ENCODE measurements at regions not wholly inside any gene's neighbourhood (a gene's known extent, or its start where the extent isn't known, plus 50 kb on each side); places are given as distances from the start of the nearest gene placed in this dataset.
A peak's percentile ranks its signal among the peaks of the same experiment; 100 is the strongest.

GRCh38 chr10:128507066-128507465 is 380.8 kb upstream of the MKI67 start (continued):
- TF ChIP-seq RREB1 (CRISPR knock-in tag; IDR thresholded peaks at IDR 0.05), result no peak
- no peak for TF ChIP-seq ZNF253 (CRISPR knock-in tag; conservative IDR thresholded peaks at IDR 0.05)

- H3K36me3 ChIP-seq (ENCODE audit: control insufficient read depth, insufficient read depth, low read length), result no peaks in the 10 kb centered on the region
- no peaks in the 10 kb centered on the region for H4K20me1 ChIP-seq (replicated peaks; ENCODE audit: control insufficient read depth, insufficient read depth, low read length)
- H3K9me1 ChIP-seq (ENCODE audit: control insufficient read depth, insufficient read depth, low read length), result no peaks in the 10 kb centered on the region
- no peaks in the 10 kb centered on the region for H3K4me1 ChIP-seq (replicated peaks in 1 of 2; ENCODE audit: control insufficient read depth in 2 of 2, insufficient read depth in 2 of 2, low read length in 2 of 2)
- DNase-seq (ENCODE audit: extremely low read depth in 1 of 4, low spot score in 3 of 4) (no peak), FAIRE-seq (no peak), ATAC-seq (no peak)
- H3K9ac ChIP-seq (ENCODE audit: insufficient read depth in 1 of 2, low read depth in 2 of 2, low read length in 2 of 2), result peak overlapping the region in 1 of 2 experiments; percentile 9; a peak in 1 of 4 replicates
- in situ Hi-C loops (cut with MboI), result no loop called here
- WGBS (ENCODE audit: insufficient coverage, low coverage, missing lambda C conversion rate), result 23% methylated on average over 9 of the region's 11 CpGs
- no peaks in the 10 kb centered on the region for H3K79me2 ChIP-seq (ENCODE audit: control insufficient read depth, insufficient read depth, low read length)
- H3K4me2 ChIP-seq (ENCODE audit: insufficient read depth, low read length), result no peak overlapping the region
- H3K9me3 ChIP-seq (replicated peaks; ENCODE audit: control insufficient read depth, insufficient read depth, low read depth, low read length), result no peaks in the 10 kb centered on the region
- ChIA-PET CTCF (ENCODE audit: low intra/inter-chr PET ratio) (no interaction called here), POLR2A (interaction anchor here (0.9 kb wide), 1 partner anchor 12 kb away, joined by 3 read pairs; no protein-coding TSS in a partner anchor)
- H3K4me3 ChIP-seq, result no peak overlapping the region
- intact Hi-C loops (cut with micrococcal nuclease), result loop anchor here (10.0 kb wide), 1 partner anchor 1864 kb away; no protein-coding TSS in a partner anchor
- H3K27ac ChIP-seq (ENCODE audit: extremely low read depth, low read depth, low read length), result no peak overlapping the region
- no peak overlapping the region for H2AFZ ChIP-seq (ENCODE audit: low read depth, low read length)
- no TSS peak for BruUV-seq (replicated peaks)
- TF ChIP-seq E2F3 (CRISPR knock-in tag; IDR thresholded peaks at IDR 0.05) (no peak), TAF15 (IDR thresholded peaks at IDR 0.05; ENCODE audit: low read depth, low read length) (no peak), MED1 (CRISPR knock-in tag; IDR thresholded peaks at IDR 0.05; ENCODE audit: borderline replicate concordance) (no peak), HDAC3 (IDR thresholded peaks at IDR 0.05; ENCODE audit: borderline replicate concordance, partially characterized antibody) (no peak), NONO (IDR thresholded peaks at IDR 0.05; ENCODE audit: low read depth in 2 of 2, low read length in 1 of 2) (no peak), PHB2 (IDR thresholded peaks at IDR 0.05; ENCODE audit: low read depth) (no peak), ZNF232 (CRISPR knock-in tag; IDR thresholded peaks at IDR 0.05) (no peak), NFRKB (IDR thresholded peaks at IDR 0.05; ENCODE audit: low read depth) (no peak), HNRNPH1 (optimal IDR thresholded peaks at IDR 0.05; ENCODE audit: low read depth, low read length) (no peak)
- TF ChIP-seq, protein P1, sequence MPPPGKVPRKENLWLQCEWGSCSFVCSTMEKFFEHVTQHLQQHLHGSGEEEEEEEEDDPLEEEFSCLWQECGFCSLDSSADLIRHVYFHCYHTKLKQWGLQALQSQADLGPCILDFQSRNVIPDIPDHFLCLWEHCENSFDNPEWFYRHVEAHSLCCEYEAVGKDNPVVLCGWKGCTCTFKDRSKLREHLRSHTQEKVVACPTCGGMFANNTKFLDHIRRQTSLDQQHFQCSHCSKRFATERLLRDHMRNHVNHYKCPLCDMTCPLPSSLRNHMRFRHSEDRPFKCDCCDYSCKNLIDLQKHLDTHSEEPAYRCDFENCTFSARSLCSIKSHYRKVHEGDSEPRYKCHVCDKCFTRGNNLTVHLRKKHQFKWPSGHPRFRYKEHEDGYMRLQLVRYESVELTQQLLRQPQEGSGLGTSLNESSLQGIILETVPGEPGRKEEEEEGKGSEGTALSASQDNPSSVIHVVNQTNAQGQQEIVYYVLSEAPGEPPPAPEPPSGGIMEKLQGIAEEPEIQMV (tag; conservative IDR thresholded peaks at IDR 0.05; ENCODE audit: low read depth), result no peak
- H3K27me3 ChIP-seq (ENCODE audit: control insufficient read depth in 2 of 2, insufficient read depth in 2 of 2, low read length in 2 of 2), result no peaks in the 10 kb centered on the region
These were observed 385.1 kb upstream of the MKI67 start for GRCh38 chr10:128511284-128511683.

Data from K562 (cell line).